GM19452 (cell line): ENCODE measurements at regions not wholly inside any gene's neighbourhood (a gene's known extent, or its start where the extent isn't known, plus 50 kb on each side); places are given as distances from the start of the nearest gene placed in this dataset.

Experiments used
- ATAC-seq: cut with Tn5 transposase; IDR thresholded peaks from one replicate; pipeline ENCODE4 v1.9.1; 2021; ENCODE audit not compliant: unreplicated experiment

- ATAC-seq: no peak
Observed at GRCh38 chr2:60067006-60067405, 486.4 kb downstream of the BCL11A start.

GRCh38 chr2:60066096-60066839, 487.2 kb downstream of the BCL11A start:
- no peak for ATAC-seq

- ATAC-seq: no peak
Observed at GRCh38 chr2:60064687-60065389, 488.6 kb downstream of the BCL11A start.

- no peak for ATAC-seq
Observed at GRCh38 chr2:60058781-60059180, 494.7 kb downstream of the BCL11A start.

- ATAC-seq: no peak
Observed at GRCh38 chr2:60054571-60055340, 498.7 kb downstream of the BCL11A start.

GRCh38 chr2:60053791-60054190, 499.7 kb downstream of the BCL11A start:
- ATAC-seq: no peak

GRCh38 chr2:60052601-60053000, 500.9 kb downstream of the BCL11A start:
- no peak for ATAC-seq

- no peak for ATAC-seq
Observed at GRCh38 chr2:60051991-60052390, 501.5 kb downstream of the BCL11A start.

- no peak for ATAC-seq
Observed at GRCh38 chr2:60047944-60048525, 505.4 kb downstream of the BCL11A start.

GRCh38 chr2:60047347-60047746, 506.1 kb downstream of the BCL11A start:
- no peak for ATAC-seq

GRCh38 chr2:60046529-60046928, 506.9 kb downstream of the BCL11A start:
- ATAC-seq: no peak

- ATAC-seq: no peak
Observed at GRCh38 chr2:60045456-60045855, 508.0 kb downstream of the BCL11A start.

- ATAC-seq: no peak
Observed at GRCh38 chr2:60044484-60044883, 509.0 kb downstream of the BCL11A start.

GRCh38 chr2:60042023-60042422, 511.4 kb downstream of the BCL11A start:
- no peak for ATAC-seq

- no peak for ATAC-seq
Observed at GRCh38 chr2:60033325-60033724, 520.1 kb downstream of the BCL11A start.

GRCh38 chr2:60029566-60029883, 523.9 kb downstream of the BCL11A start:
- no peak for ATAC-seq

GRCh38 chr2:60028849-60029565, 524.4 kb downstream of the BCL11A start:
- no peak for ATAC-seq

GRCh38 chr2:60025496-60025895, 528.0 kb downstream of the BCL11A start:
- no peak for ATAC-seq

GRCh38 chr2:60023256-60023985, 530.0 kb downstream of the BCL11A start:
- no peak for ATAC-seq

- no peak for ATAC-seq
Observed at GRCh38 chr2:60007671-60008070, 545.8 kb downstream of the BCL11A start.
